ENCODE measurements at regions not wholly inside any gene's neighbourhood (a gene's known extent, or its start where the extent isn't known, plus 50 kb on each side); places are given as distances from the start of the nearest gene placed in this dataset.

GRCh38 chr5:116374434-116374852 is 200.2 kb downstream of the SEMA6A start:
- no peaks in the 10 kb centered on the region for H3K9me3 ChIP-seq (ENCODE audit: low read depth)
- 91% methylated on average over 4 of the region's 4 CpGs for WGBS (ENCODE audit: low lambda C conversion rate, missing lambda C conversion rate)
- H3K36me3 ChIP-seq (replicated peaks; ENCODE audit: insufficient read depth, low read depth): no peaks in the 10 kb centered on the region
- no peaks in the 10 kb centered on the region for H3K79me2 ChIP-seq
- H3K4me2 ChIP-seq: no peak overlapping the region
- no peaks in the 10 kb centered on the region for H3K9me2 ChIP-seq (replicated peaks; ENCODE audit: insufficient read depth)
- H3K4me3 ChIP-seq: no peak overlapping the region
- H4K20me1 ChIP-seq (ENCODE audit: insufficient read depth, poor library complexity, severe bottlenecking): no peaks in the 10 kb centered on the region
- TF ChIP-seq EZH2phosphoT487 (IDR thresholded peaks at IDR 0.05; ENCODE audit: low read depth, severe bottlenecking, unreplicated experiment) (no peak), CTCF (IDR thresholded peaks at IDR 0.05; ENCODE audit: poor library complexity) (no peak), EZH2 (IDR thresholded peaks at IDR 0.05; ENCODE audit: borderline replicate concordance) (no peak)
- no peak for DNase-seq (ENCODE audit: low spot score)
- H3K4me1 ChIP-seq (ENCODE audit: insufficient read depth): peaks cover 3% of the 10 kb centered on the region
- H3K27me3 ChIP-seq: no peaks in the 10 kb centered on the region
- H2AFZ ChIP-seq: no peak overlapping the region
- no peak overlapping the region for H3K27ac ChIP-seq

- TF ChIP-seq EZH2phosphoT487 (IDR thresholded peaks at IDR 0.05; ENCODE audit: low read depth, severe bottlenecking, unreplicated experiment) (no peak), CTCF (IDR thresholded peaks at IDR 0.05; ENCODE audit: poor library complexity) (no peak), EZH2 (IDR thresholded peaks at IDR 0.05; ENCODE audit: borderline replicate concordance) (no peak)
- H2AFZ ChIP-seq: no peak overlapping the region
- H3K27ac ChIP-seq: no peak overlapping the region
- no peaks in the 10 kb centered on the region for H4K20me1 ChIP-seq (ENCODE audit: insufficient read depth, poor library complexity, severe bottlenecking)
- WGBS (ENCODE audit: low lambda C conversion rate, missing lambda C conversion rate): 100% methylated on average over 1 of the region's 1 CpG
- H3K9me2 ChIP-seq (replicated peaks; ENCODE audit: insufficient read depth): no peaks in the 10 kb centered on the region
- no peaks in the 10 kb centered on the region for H3K9me3 ChIP-seq (ENCODE audit: low read depth)
- H3K36me3 ChIP-seq (replicated peaks; ENCODE audit: insufficient read depth, low read depth): no peaks in the 10 kb centered on the region
- DNase-seq (ENCODE audit: low spot score): no peak
- H3K79me2 ChIP-seq: no peaks in the 10 kb centered on the region
- H3K4me3 ChIP-seq: no peak overlapping the region
- peaks cover 3% of the 10 kb centered on the region for H3K4me1 ChIP-seq (ENCODE audit: insufficient read depth)
- H3K27me3 ChIP-seq: no peaks in the 10 kb centered on the region
- no peak overlapping the region for H3K4me2 ChIP-seq
These were observed 201.6 kb downstream of the SEMA6A start for GRCh38 chr5:116372931-116373597.

GRCh38 chr5:116371935-116372334 is 202.7 kb downstream of the SEMA6A start:
- H2AFZ ChIP-seq: no peak overlapping the region
- H3K27ac ChIP-seq: peak overlapping the region; percentile 30
- no peaks in the 10 kb centered on the region for H3K9me3 ChIP-seq (ENCODE audit: low read depth)
- peaks cover 3% of the 10 kb centered on the region for H3K4me1 ChIP-seq (ENCODE audit: insufficient read depth)
- TF ChIP-seq EZH2 (IDR thresholded peaks at IDR 0.05; ENCODE audit: borderline replicate concordance) (no peak), CTCF (IDR thresholded peaks at IDR 0.05; ENCODE audit: poor library complexity) (no peak), EZH2phosphoT487 (IDR thresholded peaks at IDR 0.05; ENCODE audit: low read depth, severe bottlenecking, unreplicated experiment) (no peak)
- no peaks in the 10 kb centered on the region for H4K20me1 ChIP-seq (ENCODE audit: insufficient read depth, poor library complexity, severe bottlenecking)
- no peaks in the 10 kb centered on the region for H3K27me3 ChIP-seq
- H3K4me2 ChIP-seq: no peak overlapping the region
- no peaks in the 10 kb centered on the region for H3K79me2 ChIP-seq
- no peaks in the 10 kb centered on the region for H3K36me3 ChIP-seq (replicated peaks; ENCODE audit: insufficient read depth, low read depth)
- no peak for DNase-seq (ENCODE audit: low spot score)
- no peaks in the 10 kb centered on the region for H3K9me2 ChIP-seq (replicated peaks; ENCODE audit: insufficient read depth)
- no peak overlapping the region for H3K4me3 ChIP-seq
